ENCODE measurements at regions not wholly inside any gene's neighbourhood (a gene's known extent, or its start where the extent isn't known, plus 50 kb on each side); places are given as distances from the start of the nearest gene placed in this dataset.

DNA sequence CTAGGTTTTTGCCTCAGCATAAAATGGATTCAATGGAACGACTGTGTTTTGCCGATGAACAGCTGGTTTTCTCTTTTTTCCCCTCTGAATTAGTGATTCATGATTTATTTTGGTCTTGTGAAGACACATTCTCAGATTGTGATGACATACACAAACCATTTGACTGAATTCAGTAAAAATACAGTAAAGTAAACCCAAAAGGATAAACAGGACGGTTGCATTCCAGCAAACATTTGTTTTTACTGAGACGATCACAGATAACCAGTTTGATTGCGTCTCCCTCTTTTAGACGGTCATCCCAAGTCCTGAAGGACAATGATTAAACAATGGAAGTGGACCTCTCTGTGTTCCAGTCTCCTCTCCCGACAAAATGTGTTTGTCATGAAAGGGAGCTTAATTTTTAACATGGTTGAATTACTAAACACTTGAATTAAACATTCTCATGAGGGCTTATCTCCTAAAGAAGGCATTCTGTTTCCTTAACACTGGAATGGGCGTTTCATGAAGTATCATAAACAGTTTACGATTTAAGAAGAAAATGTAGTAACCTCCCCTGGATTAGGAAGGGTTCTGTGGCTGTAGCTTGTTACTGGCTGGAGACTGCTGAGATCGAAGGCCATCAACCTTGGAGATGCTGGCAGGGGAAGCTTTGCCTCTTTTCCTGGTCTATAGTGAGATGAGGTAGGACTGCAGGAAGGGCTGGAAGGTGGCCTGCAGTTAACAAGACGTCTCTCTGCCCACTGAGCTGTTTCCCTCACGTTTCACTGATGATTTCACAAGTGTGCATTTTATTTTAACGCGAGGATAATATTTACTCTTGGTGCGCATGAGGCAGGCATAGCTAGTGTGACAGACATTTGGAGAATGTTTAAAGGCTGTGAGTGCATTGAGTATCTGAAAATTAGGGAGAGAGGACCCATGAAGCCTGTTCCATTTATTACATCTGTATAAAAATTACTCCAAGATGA lies 457.9 kb downstream of the FGF9 start:
- no TSS peak for BruUV-seq (replicated peaks)

More for the DNA sequence above, 457.9 kb downstream of the FGF9 start:
- DNase-seq (ENCODE audit: low read depth, low spot score), result no peak
- dilution Hi-C loops (cut with MboI; ENCODE audit: extremely low pct_ligation_motif_present, low sequenced_read_pairs) (no loop called here), intact Hi-C loops (cut with micrococcal nuclease) (no loop called here)
- H2AFZ ChIP-seq (ENCODE audit: low read depth, low read length), result no peak overlapping the region
- no peak overlapping the region for H3K4me2 ChIP-seq (ENCODE audit: insufficient read depth, low read length)
- H3K27me3 ChIP-seq (ENCODE audit: control insufficient read depth in 2 of 2, insufficient read depth in 2 of 2, low read length in 2 of 2), result no peaks in the 10 kb centered on the region
- POLR2A ChIA-PET, result no interaction called here
- H3K9ac ChIP-seq (replicated peaks; ENCODE audit: extremely low read depth, insufficient read depth, low read length), result no peak overlapping the region
- H3K9me3 ChIP-seq (replicated peaks; ENCODE audit: control insufficient read depth, insufficient read depth, low read length), result peaks cover 6% of the 10 kb centered on the region
- no peaks in the 10 kb centered on the region for H3K79me2 ChIP-seq (ENCODE audit: control insufficient read depth, insufficient read depth, low read length)
- no peaks in the 10 kb centered on the region for H3K9me1 ChIP-seq (replicated peaks; ENCODE audit: control insufficient read depth, extremely low read depth, insufficient read depth, low read length)
- CTCF ChIA-PET, result no interaction called here
- no peak overlapping the region for H3K4me3 ChIP-seq (replicated peaks in 1 of 3; ENCODE audit: insufficient read depth in 1 of 3, low read depth in 1 of 3, low read length in 3 of 3)
- H3K36me3 ChIP-seq (ENCODE audit: control insufficient read depth in 2 of 2, extremely low read depth in 1 of 2, insufficient read depth in 2 of 2, low read length in 2 of 2), result no peaks in the 10 kb centered on the region
- TF ChIP-seq FOS (IDR thresholded peaks at IDR 0.05; ENCODE audit: borderline replicate concordance, insufficient read depth, low read length) (no peak), POLR2AphosphoS5 (IDR thresholded peaks at IDR 0.05; ENCODE audit: insufficient read depth, low read depth, low read length) (no peak), MAX (IDR thresholded peaks at IDR 0.05; ENCODE audit: insufficient read depth, insufficient read length) (no peak), JUN (IDR thresholded peaks at IDR 0.05; ENCODE audit: borderline replicate concordance, insufficient read depth, insufficient read length, low read depth) (no peak), GATA2 (IDR thresholded peaks at IDR 0.05; ENCODE audit: insufficient read depth, insufficient read length, low read depth, low read length) (no peak), MYC (IDR thresholded peaks at IDR 0.05; ENCODE audit: low read depth, low read length) (no peak), POLR2A (IDR thresholded peaks at IDR 0.05; ENCODE audit: low read depth, low read length) (no peak), EZH2 (IDR thresholded peaks at IDR 0.05; ENCODE audit: borderline replicate concordance, low read depth, low read length, severe bottlenecking) (no peak)
- TF ChIP-seq, protein P1, sequence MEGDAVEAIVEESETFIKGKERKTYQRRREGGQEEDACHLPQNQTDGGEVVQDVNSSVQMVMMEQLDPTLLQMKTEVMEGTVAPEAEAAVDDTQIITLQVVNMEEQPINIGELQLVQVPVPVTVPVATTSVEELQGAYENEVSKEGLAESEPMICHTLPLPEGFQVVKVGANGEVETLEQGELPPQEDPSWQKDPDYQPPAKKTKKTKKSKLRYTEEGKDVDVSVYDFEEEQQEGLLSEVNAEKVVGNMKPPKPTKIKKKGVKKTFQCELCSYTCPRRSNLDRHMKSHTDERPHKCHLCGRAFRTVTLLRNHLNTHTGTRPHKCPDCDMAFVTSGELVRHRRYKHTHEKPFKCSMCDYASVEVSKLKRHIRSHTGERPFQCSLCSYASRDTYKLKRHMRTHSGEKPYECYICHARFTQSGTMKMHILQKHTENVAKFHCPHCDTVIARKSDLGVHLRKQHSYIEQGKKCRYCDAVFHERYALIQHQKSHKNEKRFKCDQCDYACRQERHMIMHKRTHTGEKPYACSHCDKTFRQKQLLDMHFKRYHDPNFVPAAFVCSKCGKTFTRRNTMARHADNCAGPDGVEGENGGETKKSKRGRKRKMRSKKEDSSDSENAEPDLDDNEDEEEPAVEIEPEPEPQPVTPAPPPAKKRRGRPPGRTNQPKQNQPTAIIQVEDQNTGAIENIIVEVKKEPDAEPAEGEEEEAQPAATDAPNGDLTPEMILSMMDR (IDR thresholded peaks at IDR 0.05; ENCODE audit: extremely low read depth in 1 of 2, insufficient read depth in 1 of 2, low read depth in 1 of 2, low read length in 2 of 2), result no peak
- FAIRE-seq, result no peak
- no peaks in the 10 kb centered on the region for H3K4me1 ChIP-seq (ENCODE audit: control insufficient read depth, extremely low read depth, insufficient read depth, low read length)
- no peaks in the 10 kb centered on the region for H4K20me1 ChIP-seq (replicated peaks; ENCODE audit: control insufficient read depth, extremely low read depth, insufficient read depth, low read length)
- H3K27ac ChIP-seq (ENCODE audit: insufficient read depth, low read depth, low read length), result no peak overlapping the region

Measured in endothelial cell of umbilical vein (primary cell).